B cell (primary cell): ENCODE measurements at regions not wholly inside any gene's neighbourhood (a gene's known extent, or its start where the extent isn't known, plus 50 kb on each side); places are given as distances from the start of the nearest gene placed in this dataset.

Experiments
- EZH2 ChIP-seq: IDR thresholded peaks from 2 replicates; pipeline ENCODE4 v1.6.1; 2012; ENCODE audit warnings: borderline replicate concordance, low read depth, mild to moderate bottlenecking, moderate library complexity, low read length; ENCODE audit not compliant: insufficient read depth, poor library complexity, severe bottlenecking
- TF ChIP-seq, protein P1 (sequence below): fragments of 200-600 bp; IDR thresholded peaks from one replicate; pipeline ENCODE4 v1.8.0; 2022; ENCODE audit warnings: antibody characterized with exemption, mild to moderate bottlenecking

- TF ChIP-seq, protein P1, sequence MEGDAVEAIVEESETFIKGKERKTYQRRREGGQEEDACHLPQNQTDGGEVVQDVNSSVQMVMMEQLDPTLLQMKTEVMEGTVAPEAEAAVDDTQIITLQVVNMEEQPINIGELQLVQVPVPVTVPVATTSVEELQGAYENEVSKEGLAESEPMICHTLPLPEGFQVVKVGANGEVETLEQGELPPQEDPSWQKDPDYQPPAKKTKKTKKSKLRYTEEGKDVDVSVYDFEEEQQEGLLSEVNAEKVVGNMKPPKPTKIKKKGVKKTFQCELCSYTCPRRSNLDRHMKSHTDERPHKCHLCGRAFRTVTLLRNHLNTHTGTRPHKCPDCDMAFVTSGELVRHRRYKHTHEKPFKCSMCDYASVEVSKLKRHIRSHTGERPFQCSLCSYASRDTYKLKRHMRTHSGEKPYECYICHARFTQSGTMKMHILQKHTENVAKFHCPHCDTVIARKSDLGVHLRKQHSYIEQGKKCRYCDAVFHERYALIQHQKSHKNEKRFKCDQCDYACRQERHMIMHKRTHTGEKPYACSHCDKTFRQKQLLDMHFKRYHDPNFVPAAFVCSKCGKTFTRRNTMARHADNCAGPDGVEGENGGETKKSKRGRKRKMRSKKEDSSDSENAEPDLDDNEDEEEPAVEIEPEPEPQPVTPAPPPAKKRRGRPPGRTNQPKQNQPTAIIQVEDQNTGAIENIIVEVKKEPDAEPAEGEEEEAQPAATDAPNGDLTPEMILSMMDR = no peak
- TF ChIP-seq EZH2 = no peak
Measured at GRCh38 chr13:110965038-110965754, 50.3 kb upstream of the ANKRD10 start.
